Astrocyte (in vitro differentiated cells and primary cell): ENCODE measurements at regions not wholly inside any gene's neighbourhood (a gene's known extent, or its start where the extent isn't known, plus 50 kb on each side); places are given as distances from the start of the nearest gene placed in this dataset.

Experiments used
- CTCF ChIP-seq: IDR thresholded peaks from 2 replicates; pipeline ENCODE4 v1.5.1; 2011; ENCODE audit warnings: low read depth, mild to moderate bottlenecking, inconsistent platforms, low read length, moderate library complexity; ENCODE audit not compliant: insufficient read depth
- EZH2 ChIP-seq: IDR thresholded peaks from 2 replicates; pipeline ENCODE4 v1.6.1; 2012; ENCODE audit warnings: mild to moderate bottlenecking, low read length, inconsistent platforms; ENCODE audit not compliant: insufficient read depth

GRCh38 chr2:128790541-128791001 lies 471.9 kb upstream of the HS6ST1 start:
- TF ChIP-seq CTCF = no peak
- TF ChIP-seq EZH2 = no peak
